Stimulated activated effector memory CD8-positive, alpha-beta T cell treated with anti-CD3 and anti-CD28 coated beads, Interleukin-12 subunit alpha, Interleukin-12 subunit beta, amount 100 ng/mL, for 72 hours (primary cell): ENCODE measurements at regions not wholly inside any gene's neighbourhood (a gene's known extent, or its start where the extent isn't known, plus 50 kb on each side); places are given as distances from the start of the nearest gene placed in this dataset.

Experiments
- ATAC-seq: fragments of 150-1000 bp; cut with Tn5 transposase; 2 replicates; pipeline ENCODE4 v1.10.0; 2021
- DNase-seq, 2 donors: peaks; one replicate each; pipeline ENCODE4 v3.0.0; 2021 to 2022; ENCODE audit warnings: low spot score in 2 of 2
- H3K27ac Mint-ChIP-seq: one replicate; pipeline ENCODE4 v1.8.0; 2022; ENCODE audit warnings: mild to moderate bottlenecking, mixed read lengths
- H3K36me3 Mint-ChIP-seq: one replicate; pipeline ENCODE4 v1.8.0; 2022; ENCODE audit warnings: mild to moderate bottlenecking, mixed read lengths
- H3K4me1 Mint-ChIP-seq: one replicate; pipeline ENCODE4 v1.8.0; 2022; ENCODE audit warnings: mixed read lengths
- H3K4me3 Mint-ChIP-seq: one replicate; pipeline ENCODE4 v1.8.0; 2022; ENCODE audit warnings: mild to moderate bottlenecking, mixed read lengths
- H3K9me3 Mint-ChIP-seq: one replicate; pipeline ENCODE4 v1.8.0; 2022; ENCODE audit warnings: mixed read lengths

DNA sequence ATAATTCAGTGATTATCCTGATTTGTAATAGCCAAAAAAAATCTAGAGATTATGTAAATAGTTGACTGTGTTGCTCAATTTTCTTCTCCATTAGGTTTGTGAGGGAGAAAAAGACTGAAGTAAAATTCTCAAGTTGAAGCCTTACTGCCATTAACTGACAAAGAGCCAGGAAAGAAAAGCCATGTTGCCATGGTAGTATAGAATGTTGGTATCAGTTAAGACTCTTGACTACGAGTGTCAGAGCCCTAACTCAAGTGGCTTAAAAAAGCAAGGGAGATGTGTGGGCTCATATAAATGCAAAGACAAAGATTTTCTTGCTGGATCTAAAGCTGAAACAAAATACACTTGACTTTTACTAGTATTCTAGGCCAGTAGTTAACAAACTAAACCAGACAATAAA is 571.7 kb downstream of the KCTD16 start:
- no peak overlapping the region for H3K27ac Mint-ChIP-seq
- peaks cover 12% of the 10 kb centered on the region for H3K9me3 Mint-ChIP-seq
- no peak for DNase-seq
- H3K4me3 Mint-ChIP-seq: no peak overlapping the region
- H3K4me1 Mint-ChIP-seq: no peaks in the 10 kb centered on the region
- H3K36me3 Mint-ChIP-seq: no peaks in the 10 kb centered on the region
- no peak for ATAC-seq

DNA sequence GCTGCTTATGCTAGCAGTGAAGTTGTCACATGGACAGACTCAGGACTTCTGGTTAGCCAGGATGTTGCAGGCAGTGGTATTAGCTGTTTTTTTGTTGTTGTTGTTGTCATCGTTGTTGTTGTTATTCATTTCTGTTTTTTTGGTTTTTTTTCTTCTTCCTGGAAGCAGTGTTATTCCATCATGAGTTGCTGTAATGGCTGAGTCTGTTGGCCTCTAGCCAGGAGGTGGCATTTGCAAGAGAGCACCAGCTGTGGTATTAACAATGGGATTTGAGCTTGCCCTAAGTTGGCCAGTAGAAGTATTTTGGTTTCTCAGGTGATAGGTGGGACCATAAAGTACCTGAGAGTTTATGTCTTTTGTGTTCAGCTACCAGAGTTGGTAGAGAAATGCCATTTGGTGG is 561.1 kb downstream of the KCTD16 start:
- no peak for ATAC-seq
- Mint-ChIP-seq H3K27ac (no peak overlapping the region), H3K4me3 (no peak overlapping the region), H3K4me1 (no peaks in the 10 kb centered on the region), H3K36me3 (no peaks in the 10 kb centered on the region), H3K9me3 (peaks cover 22% of the 10 kb centered on the region)
- DNase-seq: no peak

DNA sequence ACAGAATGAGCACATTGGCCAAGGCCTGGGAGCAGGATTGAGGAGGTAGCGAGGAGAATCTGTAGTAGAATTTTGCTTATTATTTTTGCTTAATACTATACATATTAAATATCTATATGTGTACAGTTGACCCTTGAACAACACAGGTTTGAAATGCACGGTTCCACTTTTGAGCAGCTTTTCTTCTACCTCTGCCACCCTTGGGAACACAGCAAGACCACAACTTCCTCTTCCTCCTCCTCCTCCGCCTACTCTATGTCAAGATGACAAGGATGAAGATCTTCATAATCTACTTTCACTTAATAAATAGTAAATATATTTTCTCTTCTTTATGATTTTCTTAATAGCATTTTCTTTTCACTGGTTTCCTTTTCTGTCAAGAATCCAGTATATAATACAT is 541.4 kb downstream of the KCTD16 start:
- H3K4me3 Mint-ChIP-seq: no peak overlapping the region
- DNase-seq: no peak
- no peak for ATAC-seq
- no peak overlapping the region for H3K27ac Mint-ChIP-seq
- H3K4me1 Mint-ChIP-seq: no peaks in the 10 kb centered on the region
- H3K9me3 Mint-ChIP-seq: peaks cover 6% of the 10 kb centered on the region
- H3K36me3 Mint-ChIP-seq: no peaks in the 10 kb centered on the region

DNA sequence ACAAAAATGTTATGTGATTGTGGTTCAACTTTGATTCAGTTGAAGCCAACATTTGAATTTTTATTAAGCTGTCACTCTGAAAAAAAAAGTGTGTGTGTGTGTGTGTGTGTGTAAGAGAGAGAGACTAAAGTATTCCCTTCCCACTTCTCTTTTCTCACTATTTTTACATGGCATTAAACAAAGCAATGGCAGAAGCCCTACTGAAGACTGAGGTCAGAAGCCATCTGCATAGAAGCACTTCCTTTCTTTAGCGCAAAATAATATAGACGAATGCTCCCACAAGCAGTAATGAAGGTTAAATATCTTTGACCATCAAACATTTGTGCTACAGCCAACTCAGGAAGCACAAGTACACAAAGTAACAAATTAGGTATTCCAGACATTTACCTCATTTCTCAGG is 540.5 kb downstream of the KCTD16 start:
- H3K36me3 Mint-ChIP-seq: no peaks in the 10 kb centered on the region
- peaks cover 8% of the 10 kb centered on the region for H3K9me3 Mint-ChIP-seq
- ATAC-seq: no peak
- no peaks in the 10 kb centered on the region for H3K4me1 Mint-ChIP-seq
- H3K4me3 Mint-ChIP-seq: no peak overlapping the region
- DNase-seq: no peak
- no peak overlapping the region for H3K27ac Mint-ChIP-seq

DNA sequence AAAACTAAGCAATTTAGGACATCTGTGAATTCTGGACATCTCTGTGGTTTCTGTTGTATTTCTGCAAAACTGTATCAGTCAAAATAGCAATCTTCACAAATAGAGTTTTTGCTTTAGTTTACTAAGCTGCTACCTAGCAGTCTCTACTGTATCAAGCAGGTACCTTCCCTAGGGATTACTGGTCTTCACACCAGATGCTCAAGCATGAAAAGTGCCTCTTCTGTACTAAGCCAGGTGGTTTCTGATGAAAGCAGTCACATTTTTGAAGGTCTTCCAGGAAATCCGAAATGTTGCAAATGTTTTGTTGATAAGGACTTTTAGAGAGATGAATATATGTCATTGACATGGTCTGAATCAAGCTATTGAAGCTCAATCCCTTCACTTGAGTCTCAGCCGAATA is 540.0 kb downstream of the KCTD16 start:
- ATAC-seq (no peak), DNase-seq (no peak)
- Mint-ChIP-seq H3K4me1 (no peaks in the 10 kb centered on the region), H3K4me3 (no peak overlapping the region), H3K9me3 (peaks cover 12% of the 10 kb centered on the region), H3K27ac (no peak overlapping the region), H3K36me3 (no peaks in the 10 kb centered on the region)

DNA sequence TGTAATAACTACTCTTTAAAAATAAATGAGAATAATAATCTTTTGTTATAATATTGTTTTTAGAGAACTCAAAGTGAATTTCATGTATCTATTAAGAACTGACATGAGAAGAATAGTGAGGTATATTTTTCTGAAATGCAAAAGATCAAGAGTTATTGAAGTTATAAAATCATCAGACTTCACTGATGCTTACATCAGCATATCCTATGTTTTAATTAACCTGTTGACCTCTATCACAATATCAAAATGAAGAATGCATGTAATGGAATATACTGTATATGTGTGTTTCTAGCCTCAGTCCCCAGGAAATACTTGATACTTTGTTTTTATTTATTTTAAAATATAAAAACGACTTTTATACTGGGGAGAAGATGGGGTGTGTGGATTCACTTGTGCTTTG is 533.1 kb downstream of the KCTD16 start:
- no peak for DNase-seq
- ATAC-seq: no peak
- no peak overlapping the region for H3K4me3 Mint-ChIP-seq
- H3K36me3 Mint-ChIP-seq: no peaks in the 10 kb centered on the region
- no peak overlapping the region for H3K27ac Mint-ChIP-seq
- H3K4me1 Mint-ChIP-seq: no peaks in the 10 kb centered on the region
- peaks cover 18% of the 10 kb centered on the region for H3K9me3 Mint-ChIP-seq

DNA sequence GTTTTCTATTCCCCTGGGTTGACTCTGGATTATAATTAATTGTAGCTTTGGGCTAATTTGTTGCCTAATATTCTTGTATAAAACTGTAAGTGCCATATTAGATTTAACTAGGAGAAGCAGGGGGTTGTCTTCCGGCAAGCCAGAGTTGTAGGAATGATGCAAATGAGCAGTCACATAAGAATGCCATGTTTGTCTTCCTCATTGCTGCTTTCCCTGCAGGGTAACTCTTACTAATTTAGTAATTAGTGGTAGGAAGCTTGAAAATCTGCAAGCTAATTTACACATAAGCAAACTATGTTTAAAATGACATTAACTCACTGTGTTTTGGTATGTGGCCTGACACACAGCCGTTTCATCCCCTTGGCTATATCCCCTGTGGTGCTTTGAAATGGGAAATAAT is 527.8 kb downstream of the KCTD16 start:
- ATAC-seq (no peak), DNase-seq (no peak)
- H3K4me1 Mint-ChIP-seq: no peaks in the 10 kb centered on the region
- no peak overlapping the region for H3K27ac Mint-ChIP-seq
- H3K9me3 Mint-ChIP-seq: peaks cover 11% of the 10 kb centered on the region
- no peak overlapping the region for H3K4me3 Mint-ChIP-seq
- no peaks in the 10 kb centered on the region for H3K36me3 Mint-ChIP-seq

DNA sequence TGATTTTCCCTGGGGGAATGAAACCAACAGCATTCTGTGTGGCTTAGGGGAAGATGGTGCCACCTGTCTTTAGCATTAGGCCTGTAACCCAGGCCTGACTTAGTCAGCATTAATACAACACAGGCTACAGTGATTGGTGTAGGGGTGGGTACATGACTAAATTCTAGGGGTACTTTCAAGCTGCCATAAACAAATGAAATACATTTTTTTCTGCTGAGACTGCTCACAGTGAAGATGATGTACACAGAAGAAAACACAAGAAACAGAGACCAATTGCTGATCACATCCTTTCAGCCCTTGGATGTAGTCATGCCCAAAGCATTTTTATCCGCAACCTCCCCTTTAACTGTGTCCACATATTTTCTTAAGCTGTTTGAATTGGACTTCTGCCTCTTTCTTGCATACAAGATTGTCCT is 527.2 kb downstream of the KCTD16 start:
- no peak overlapping the region for H3K27ac Mint-ChIP-seq
- DNase-seq: no peak
- H3K4me3 Mint-ChIP-seq: no peak overlapping the region
- no peak for ATAC-seq
- H3K4me1 Mint-ChIP-seq: no peaks in the 10 kb centered on the region
- H3K9me3 Mint-ChIP-seq: peaks cover 14% of the 10 kb centered on the region
- H3K36me3 Mint-ChIP-seq: no peaks in the 10 kb centered on the region

DNA sequence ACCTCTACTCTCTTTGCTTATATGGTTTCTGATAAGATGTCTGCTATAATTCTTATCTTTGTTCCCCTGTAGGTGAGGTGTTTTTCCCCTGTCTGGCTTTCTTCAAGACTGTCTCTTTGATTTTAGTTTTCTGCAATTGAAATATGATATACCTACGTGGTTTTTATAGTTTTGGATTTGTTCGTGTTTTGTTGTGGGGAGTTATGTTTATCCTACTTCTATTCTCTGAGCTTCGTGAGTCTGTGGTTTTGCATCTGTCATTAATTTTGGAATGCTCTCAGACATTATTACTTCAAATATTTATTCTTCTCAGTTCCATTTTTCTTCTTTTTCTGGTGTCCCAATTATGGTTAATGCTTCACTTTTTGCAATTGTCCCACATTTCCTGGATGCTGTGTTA is 521.3 kb downstream of the KCTD16 start:
- ATAC-seq (no peak), DNase-seq (no peak)
- Mint-ChIP-seq H3K36me3 (no peaks in the 10 kb centered on the region), H3K9me3 (peaks cover 7% of the 10 kb centered on the region), H3K27ac (no peak overlapping the region), H3K4me1 (no peaks in the 10 kb centered on the region), H3K4me3 (no peak overlapping the region)

DNA sequence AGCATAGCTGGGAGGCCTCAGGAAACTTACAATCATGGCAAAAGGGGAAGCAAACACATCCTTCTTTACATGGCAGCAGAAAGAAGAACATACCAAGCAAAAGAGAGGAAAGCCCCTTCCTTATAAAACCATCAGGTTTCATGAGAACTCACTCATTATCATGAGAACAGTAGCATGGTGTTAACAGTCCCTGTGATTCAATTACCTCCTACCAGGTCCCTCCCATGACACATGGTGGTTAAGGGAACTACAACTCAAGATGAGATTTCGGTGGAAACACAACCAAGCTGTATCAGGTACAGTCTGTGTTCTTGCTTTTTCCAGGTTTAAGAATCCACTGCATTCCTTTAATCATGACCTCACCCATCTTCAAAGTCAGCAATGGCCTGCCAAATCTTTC is 514.2 kb downstream of the KCTD16 start:
- Mint-ChIP-seq H3K36me3 (no peaks in the 10 kb centered on the region), H3K4me3 (no peak overlapping the region), H3K27ac (no peak overlapping the region), H3K4me1 (no peaks in the 10 kb centered on the region), H3K9me3 (peaks cover 17% of the 10 kb centered on the region)
- ATAC-seq (no peak), DNase-seq (no peak)

DNA sequence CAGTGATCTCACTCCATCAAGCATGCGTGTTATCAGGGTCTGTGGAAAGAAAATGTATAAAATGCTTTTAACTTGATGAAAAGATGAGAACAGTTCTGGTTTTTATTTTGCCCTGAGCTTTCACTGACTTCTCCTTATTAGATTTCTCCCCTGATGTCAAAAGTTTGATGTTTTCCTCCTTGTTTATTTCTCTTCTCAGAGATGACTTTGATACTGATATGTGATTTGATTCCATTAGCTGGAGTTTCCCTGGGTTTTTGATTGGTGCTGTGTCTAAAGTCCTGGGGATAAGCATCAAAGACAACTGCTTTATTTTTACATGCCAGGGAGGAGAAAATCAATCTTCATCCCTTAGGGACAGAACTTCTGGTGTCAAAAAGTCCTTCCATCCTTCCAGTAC is 510.0 kb downstream of the KCTD16 start:
- no peak for DNase-seq
- Mint-ChIP-seq H3K9me3 (peaks cover 19% of the 10 kb centered on the region), H3K4me1 (no peaks in the 10 kb centered on the region), H3K27ac (no peak overlapping the region), H3K4me3 (no peak overlapping the region), H3K36me3 (no peaks in the 10 kb centered on the region)
- no peak for ATAC-seq

DNA sequence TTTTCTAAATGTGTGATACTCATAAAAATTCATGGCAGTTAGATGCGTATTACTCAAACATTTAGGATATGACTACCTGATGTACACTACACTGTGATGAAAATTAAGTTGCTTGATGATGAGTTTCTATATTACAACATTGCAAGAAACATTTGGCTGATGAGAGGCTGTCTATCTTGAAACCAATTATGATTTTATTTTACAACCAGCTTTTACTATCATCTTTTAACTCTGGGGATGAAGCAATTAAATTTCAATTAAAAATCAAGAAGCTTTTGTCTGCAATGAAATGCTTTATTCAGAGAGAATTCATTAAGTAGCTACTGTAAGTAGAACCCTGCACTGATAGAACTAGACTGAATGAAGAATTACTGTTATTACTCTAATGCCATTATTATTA is 500.4 kb downstream of the KCTD16 start:
- DNase-seq (no peak), ATAC-seq (no peak)
- no peak overlapping the region for H3K4me3 Mint-ChIP-seq
- no peak overlapping the region for H3K27ac Mint-ChIP-seq
- no peaks in the 10 kb centered on the region for H3K36me3 Mint-ChIP-seq
- H3K4me1 Mint-ChIP-seq: no peaks in the 10 kb centered on the region
- H3K9me3 Mint-ChIP-seq: peaks cover 7% of the 10 kb centered on the region

DNA sequence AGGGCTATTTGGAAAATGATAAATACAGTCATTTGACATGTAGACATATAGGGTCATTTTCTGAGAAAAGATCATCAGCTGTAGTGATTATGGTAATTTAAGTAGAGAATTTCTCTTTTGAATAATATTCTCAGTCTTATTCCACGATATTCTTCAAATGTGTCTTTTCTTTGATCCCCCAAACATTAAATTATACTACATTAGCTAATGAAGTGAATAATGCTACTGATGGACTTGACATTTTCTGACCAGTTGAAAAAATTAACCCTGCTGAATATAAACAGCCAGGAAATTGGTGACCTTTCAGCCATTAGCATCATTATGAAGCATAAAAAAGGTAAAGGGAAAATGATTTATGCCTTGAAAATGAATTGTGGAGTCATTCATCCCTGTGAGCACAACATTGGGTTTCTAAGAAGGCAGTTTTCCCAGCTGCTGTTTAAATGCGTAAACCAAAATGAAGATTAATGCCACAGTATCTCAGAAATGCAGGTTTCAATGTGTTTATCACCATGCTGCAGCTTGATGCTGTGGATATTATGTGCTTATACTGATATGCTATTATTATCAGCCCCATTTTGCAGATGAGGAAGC is 489.1 kb downstream of the KCTD16 start:
- H3K4me1 Mint-ChIP-seq: no peaks in the 10 kb centered on the region

DNA sequence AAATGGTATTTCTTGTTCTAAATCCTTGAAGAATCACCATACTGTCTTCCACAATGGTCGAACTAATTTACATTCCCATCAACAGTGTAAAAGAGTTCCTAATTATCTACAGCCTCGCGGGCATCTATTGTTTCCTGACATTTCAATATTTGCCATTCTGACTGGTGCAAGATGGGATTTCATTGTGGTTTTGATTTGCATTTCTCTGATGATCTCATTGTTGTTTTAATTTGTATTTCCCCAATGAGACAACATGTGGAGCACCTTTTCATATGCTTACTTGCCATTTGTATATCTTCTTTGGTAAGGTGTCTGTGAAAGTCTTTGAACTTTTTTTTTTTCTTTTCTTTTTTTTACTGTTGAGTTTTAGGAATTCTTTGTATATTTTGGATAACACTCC is 473.6 kb downstream of the KCTD16 start:
- Mint-ChIP-seq H3K9me3 (peaks cover 18% of the 10 kb centered on the region), H3K4me1 (no peaks in the 10 kb centered on the region), H3K36me3 (no peaks in the 10 kb centered on the region), H3K27ac (no peak overlapping the region), H3K4me3 (no peak overlapping the region)
- ATAC-seq: no peak
- DNase-seq: no peak

More for the DNA sequence above, 489.1 kb downstream of the KCTD16 start:
- Mint-ChIP-seq H3K27ac (no peak overlapping the region), H3K4me3 (no peak overlapping the region), H3K36me3 (no peaks in the 10 kb centered on the region), H3K9me3 (peaks cover 7% of the 10 kb centered on the region)
- DNase-seq (no peak), ATAC-seq (no peak)

DNA sequence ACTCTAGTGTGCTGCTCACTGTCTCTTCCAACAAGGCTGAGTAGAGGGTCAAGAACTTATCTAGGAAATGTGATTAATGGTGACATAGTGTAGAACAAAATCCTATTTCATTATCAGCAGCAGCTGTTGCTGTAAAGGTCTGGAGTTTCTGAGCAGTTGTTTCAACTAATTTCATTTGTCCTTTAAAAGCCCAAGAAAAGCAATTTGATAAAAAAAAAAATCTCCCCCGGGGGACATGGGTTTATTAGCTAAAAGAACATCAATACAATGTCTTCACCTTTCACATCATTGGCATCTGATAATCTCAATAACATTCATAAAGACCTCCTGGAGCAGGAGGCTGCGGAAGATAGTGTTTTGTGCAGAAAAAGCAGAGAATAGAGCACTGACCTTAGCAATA is 468.1 kb downstream of the KCTD16 start:
- ATAC-seq (no peak), DNase-seq (no peak)
- peaks cover 28% of the 10 kb centered on the region for H3K9me3 Mint-ChIP-seq
- H3K36me3 Mint-ChIP-seq: no peaks in the 10 kb centered on the region
- H3K4me3 Mint-ChIP-seq: no peak overlapping the region
- H3K4me1 Mint-ChIP-seq: no peaks in the 10 kb centered on the region
- no peak overlapping the region for H3K27ac Mint-ChIP-seq

DNA sequence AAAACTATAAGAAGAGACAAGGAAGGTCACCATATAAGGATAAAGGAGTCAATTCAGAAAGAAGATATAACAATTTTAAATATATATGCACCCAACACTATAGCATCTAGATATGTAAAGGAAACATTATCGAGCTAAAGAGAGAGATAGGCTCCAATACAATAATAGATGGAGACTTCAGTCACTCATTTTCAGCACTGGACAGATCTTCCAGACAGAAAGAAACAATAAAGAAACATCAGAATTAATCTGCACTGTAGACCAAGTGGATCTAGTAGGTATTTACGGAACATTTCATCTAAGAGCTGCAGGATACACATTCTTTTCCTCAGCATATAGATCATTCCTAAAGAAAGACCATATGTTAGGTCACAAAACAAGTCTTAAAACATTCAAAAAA is 463.5 kb downstream of the KCTD16 start:
- Mint-ChIP-seq H3K27ac (no peak overlapping the region), H3K9me3 (peaks cover 35% of the 10 kb centered on the region), H3K36me3 (no peaks in the 10 kb centered on the region), H3K4me1 (no peaks in the 10 kb centered on the region), H3K4me3 (no peak overlapping the region)
- ATAC-seq (no peak), DNase-seq (no peak)

DNA sequence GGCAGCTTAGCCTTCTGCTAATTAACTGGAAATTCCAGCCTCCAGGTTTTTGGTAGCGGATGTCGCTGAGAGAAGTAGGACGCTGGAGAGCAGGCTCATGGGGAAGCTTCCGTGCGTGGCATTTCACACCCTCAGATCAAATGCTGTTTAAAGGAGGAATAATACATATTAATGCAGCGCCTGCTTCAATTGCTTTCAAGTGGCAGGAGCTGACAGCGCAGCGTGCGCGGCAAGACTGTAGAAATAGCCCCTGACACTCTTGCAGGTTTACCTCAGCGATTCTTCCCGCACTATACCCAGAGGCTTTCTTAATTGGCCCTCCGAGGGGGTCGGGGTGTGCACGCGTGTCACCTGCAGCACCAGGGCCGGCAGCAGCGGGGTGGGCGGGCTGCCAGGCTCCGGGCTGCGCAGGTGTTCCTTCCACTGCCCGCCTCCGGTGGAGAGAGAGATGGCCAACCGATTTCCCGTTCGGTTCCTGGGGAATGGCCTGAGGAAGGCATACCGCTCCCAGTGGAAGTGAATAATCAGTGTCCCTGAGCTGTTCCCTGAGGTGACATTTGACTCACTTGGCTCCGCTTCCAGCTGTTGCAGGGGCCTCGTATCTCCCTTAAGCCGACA is 427.9 kb downstream of the KCTD16 start:
- no peak for DNase-seq
- H3K27ac Mint-ChIP-seq: no peak overlapping the region
- no peak overlapping the region for H3K4me3 Mint-ChIP-seq
- no peak for ATAC-seq
- H3K36me3 Mint-ChIP-seq: no peaks in the 10 kb centered on the region
- no peaks in the 10 kb centered on the region for H3K4me1 Mint-ChIP-seq
- peaks cover 3% of the 10 kb centered on the region for H3K9me3 Mint-ChIP-seq
